Esophagus muscularis mucosa (tissue), 4 donors: ENCODE measurements at regions not wholly inside any gene's neighbourhood (a gene's known extent, or its start where the extent isn't known, plus 50 kb on each side); places are given as distances from the start of the nearest gene placed in this dataset.

Experiments
- DNase-seq: peaks from one replicate; pipeline ENCODE4 v3.0.0-alpha.2; 2017; ENCODE audit errors: extremely low spot score
- H3K27ac ChIP-seq, 4 donors: fragments of 200-600 bp; sonication (generic); replicated peaks in 1 of 4; 1 replicate in 3 of 4; 2 replicates in 1 of 4; pipeline ENCODE4 v1.5.1; 2016 to 2019; ENCODE audit warnings: mild to moderate bottlenecking in 1 of 4
- H3K27me3 ChIP-seq, 4 donors: fragments of 200-600 bp; sonication (generic); one replicate each; pipeline versions ENCODE4 v1.5.1 to v1.6.0; 2016 to 2019
- H3K36me3 ChIP-seq, 4 donors: fragments of 200-600 bp; sonication (generic); one replicate each; pipeline ENCODE4 v1.5.1; 2016 to 2019
- H3K4me1 ChIP-seq, 4 donors: fragments of 200-600 bp; sonication (generic); one replicate each; pipeline ENCODE4 v1.5.1; 2016 to 2019
- H3K4me3 ChIP-seq, 4 donors: fragments of 200-600 bp; sonication (generic); 1 replicate in 2 of 4; 2 replicates in 2 of 4; pipeline ENCODE4 v1.5.1; 2016 to 2019; ENCODE audit warnings: mild to moderate bottlenecking in 4 of 4, moderate library complexity in 1 of 4
- H3K9me3 ChIP-seq, 4 donors: fragments of 200-600 bp; sonication (generic); 1 replicate in 3 of 4; 2 replicates in 1 of 4; pipeline ENCODE4 v1.5.1; 2016 to 2019
- EP300 ChIP-seq: sonication (generic); formaldehyde crosslinking; IDR thresholded peaks from one replicate; pipeline ENCODE4 v1.6.1; 2017; ENCODE audit warnings: antibody characterized with exemption
- POLR2A ChIP-seq: fragments of 450-650 bp; IDR thresholded peaks from one replicate; pipeline ENCODE4 v1.6.1; 2017; ENCODE audit warnings: antibody characterized with exemption, moderate library complexity, mild to moderate bottlenecking, low read depth
- POLR2AphosphoS5 ChIP-seq, 2 donors: sonication (generic); formaldehyde crosslinking; IDR thresholded peaks; one replicate each; pipeline ENCODE4 v1.6.1; 2017; ENCODE audit warnings: antibody characterized with exemption in 2 of 2
- WGBS: methylation state at CpG from one replicate; pipeline ENCODE4 v1.1.5; 2018; 5-methylcytosine and 5-hydroxymethylcytosine counted together
- intact Hi-C: fragments of 100-400 bp; cut with DNase I; formaldehyde crosslinking; loops from one replicate; pipeline ENCODE4 v1.15.1; 2023
- TF ChIP-seq, protein P1 (sequence below), 3 experiments: fragments of 200-600 bp in 2 of 3; fragments of 450-650 bp in 1 of 3; sonication (generic) in 2 of 3; IDR thresholded peaks; one replicate each; pipeline ENCODE4 v1.5.1; 2017 to 2019; ENCODE audit warnings: antibody characterized with exemption in 3 of 3, mild to moderate bottlenecking in 2 of 3, moderate library complexity in 1 of 3

GRCh38 chr1:98086156-98086555 lies 165.3 kb upstream of the DPYD start:
- TF ChIP-seq, protein P1, sequence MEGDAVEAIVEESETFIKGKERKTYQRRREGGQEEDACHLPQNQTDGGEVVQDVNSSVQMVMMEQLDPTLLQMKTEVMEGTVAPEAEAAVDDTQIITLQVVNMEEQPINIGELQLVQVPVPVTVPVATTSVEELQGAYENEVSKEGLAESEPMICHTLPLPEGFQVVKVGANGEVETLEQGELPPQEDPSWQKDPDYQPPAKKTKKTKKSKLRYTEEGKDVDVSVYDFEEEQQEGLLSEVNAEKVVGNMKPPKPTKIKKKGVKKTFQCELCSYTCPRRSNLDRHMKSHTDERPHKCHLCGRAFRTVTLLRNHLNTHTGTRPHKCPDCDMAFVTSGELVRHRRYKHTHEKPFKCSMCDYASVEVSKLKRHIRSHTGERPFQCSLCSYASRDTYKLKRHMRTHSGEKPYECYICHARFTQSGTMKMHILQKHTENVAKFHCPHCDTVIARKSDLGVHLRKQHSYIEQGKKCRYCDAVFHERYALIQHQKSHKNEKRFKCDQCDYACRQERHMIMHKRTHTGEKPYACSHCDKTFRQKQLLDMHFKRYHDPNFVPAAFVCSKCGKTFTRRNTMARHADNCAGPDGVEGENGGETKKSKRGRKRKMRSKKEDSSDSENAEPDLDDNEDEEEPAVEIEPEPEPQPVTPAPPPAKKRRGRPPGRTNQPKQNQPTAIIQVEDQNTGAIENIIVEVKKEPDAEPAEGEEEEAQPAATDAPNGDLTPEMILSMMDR (IDR thresholded peaks at IDR 0.05) = no peak
- TF ChIP-seq EP300 (no peak), POLR2A (no peak), POLR2AphosphoS5 (IDR thresholded peaks at IDR 0.05) (no peak)
- WGBS = 90% methylated on average over 1 of the region's 1 CpG
- intact Hi-C loops = no loop called here

GRCh38 chr1:98084188-98084587 lies 163.4 kb upstream of the DPYD start:
- no peak overlapping the region for H3K4me3 ChIP-seq
- intact Hi-C loops = no loop called here
- H3K27me3 ChIP-seq = no peaks in the 10 kb centered on the region
- DNase-seq = no peak
- WGBS = 40% methylated on average over 2 of the region's 2 CpGs
- H3K36me3 ChIP-seq = no peaks in the 10 kb centered on the region
- H3K9me3 ChIP-seq = no peaks in the 10 kb centered on the region
- H3K4me1 ChIP-seq = no peaks in the 10 kb centered on the region
- TF ChIP-seq POLR2A = no peak
- no peak for TF ChIP-seq POLR2AphosphoS5 (IDR thresholded peaks at IDR 0.05)
- no peak for TF ChIP-seq EP300
- no peak overlapping the region for H3K27ac ChIP-seq

More at GRCh38 chr1:98086156-98086555, 165.3 kb upstream of the DPYD start:
- Histone ChIP-seq H3K9me3 (no peaks in the 10 kb centered on the region), H3K4me1 (no peaks in the 10 kb centered on the region), H3K27me3 (no peaks in the 10 kb centered on the region), H3K36me3 (no peaks in the 10 kb centered on the region), H3K4me3 (no peak overlapping the region), H3K27ac (no peak overlapping the region)
- no peak for DNase-seq

DNA sequence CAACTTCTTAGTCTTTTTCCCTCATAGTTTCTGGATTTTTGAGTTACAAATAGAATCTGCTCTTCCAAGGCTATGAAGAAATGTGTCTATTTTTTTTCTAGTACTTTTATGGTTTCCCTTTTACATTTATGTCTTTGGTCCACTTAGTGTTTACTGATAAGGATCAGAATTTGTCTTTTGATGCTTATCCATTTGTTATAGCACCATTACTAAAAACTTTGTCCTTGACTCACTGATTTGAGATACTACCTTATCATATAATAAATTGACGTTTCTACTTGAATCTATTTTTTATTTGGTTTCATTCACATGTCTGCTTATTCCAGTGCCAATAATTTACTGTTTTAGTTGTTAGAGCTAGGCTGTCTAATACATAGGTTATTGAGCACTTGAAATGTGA lies 161.1 kb upstream of the DPYD start:
- Histone ChIP-seq H3K4me3 (no peak overlapping the region), H3K4me1 (no peaks in the 10 kb centered on the region), H3K27me3 (no peaks in the 10 kb centered on the region), H3K27ac (no peak overlapping the region), H3K36me3 (no peaks in the 10 kb centered on the region), H3K9me3 (no peaks in the 10 kb centered on the region)
- no peak for DNase-seq
- intact Hi-C loops = no loop called here
- 84% methylated on average over 1 of the region's 1 CpG for WGBS
- TF ChIP-seq POLR2AphosphoS5 (IDR thresholded peaks at IDR 0.05) = no peak
- TF ChIP-seq, protein P1 (IDR thresholded peaks at IDR 0.05) = no peak
- no peak for TF ChIP-seq POLR2A
- TF ChIP-seq EP300 = no peak

GRCh38 chr1:98078596-98078995 lies 157.8 kb upstream of the DPYD start:
- H3K27me3 ChIP-seq = no peaks in the 10 kb centered on the region
- intact Hi-C loops = no loop called here
- no peaks in the 10 kb centered on the region for H3K36me3 ChIP-seq
- no peak for DNase-seq
- no peak overlapping the region for H3K27ac ChIP-seq
- TF ChIP-seq, protein P1 (IDR thresholded peaks at IDR 0.05) = no peak
- no peak for TF ChIP-seq POLR2A
- no peak for TF ChIP-seq EP300
- TF ChIP-seq POLR2AphosphoS5 (IDR thresholded peaks at IDR 0.05) = no peak
- no peaks in the 10 kb centered on the region for H3K9me3 ChIP-seq
- WGBS = 81% methylated on average over 2 of the region's 2 CpGs
- no peaks in the 10 kb centered on the region for H3K4me1 ChIP-seq
- H3K4me3 ChIP-seq = no peak overlapping the region

- no peaks in the 10 kb centered on the region for H3K9me3 ChIP-seq
- H3K27ac ChIP-seq = no peak overlapping the region
- no peaks in the 10 kb centered on the region for H3K36me3 ChIP-seq
- no peak for DNase-seq
- 82% methylated on average over 2 of the region's 2 CpGs for WGBS
- TF ChIP-seq, protein P1 (IDR thresholded peaks at IDR 0.05) = no peak
- no peak for TF ChIP-seq EP300
- no peak for TF ChIP-seq POLR2A
- no peak for TF ChIP-seq POLR2AphosphoS5 (IDR thresholded peaks at IDR 0.05)
- no peak overlapping the region for H3K4me3 ChIP-seq
- no peaks in the 10 kb centered on the region for H3K27me3 ChIP-seq
- H3K4me1 ChIP-seq = no peaks in the 10 kb centered on the region
- intact Hi-C loops = no loop called here
Observed at GRCh38 chr1:98077691-98078090, 156.9 kb upstream of the DPYD start.
